ENCODE measurements at regions not wholly inside any gene's neighbourhood (a gene's known extent, or its start where the extent isn't known, plus 50 kb on each side); places are given as distances from the start of the nearest gene placed in this dataset.

GRCh38 chr10:107264742-107265141, 100.2 kb upstream of the SORCS1 start:
- H3K27me3 ChIP-seq (ENCODE audit: insufficient read depth, low read length) = no peaks in the 10 kb centered on the region
- no peaks in the 10 kb centered on the region for H4K20me1 ChIP-seq (ENCODE audit: insufficient read depth, low read length)
- H3K4me1 ChIP-seq (ENCODE audit: insufficient read depth, low read length, severe bottlenecking) = no peaks in the 10 kb centered on the region
- no peaks in the 10 kb centered on the region for H3K79me2 ChIP-seq (ENCODE audit: insufficient read depth, low read length)
- no peak overlapping the region for H3K27ac ChIP-seq (ENCODE audit: low read depth, low read length, poor library complexity, severe bottlenecking)
- H2AFZ ChIP-seq (ENCODE audit: low read length) = no peak overlapping the region
- no peaks in the 10 kb centered on the region for H3K9me3 ChIP-seq (ENCODE audit: low read length)
- no peak overlapping the region for H3K4me2 ChIP-seq (ENCODE audit: low read length)
- H3K36me3 ChIP-seq (ENCODE audit: insufficient read depth, low read length) = no peaks in the 10 kb centered on the region
- no peak overlapping the region for H3K9ac ChIP-seq (ENCODE audit: low read length)
- H3K4me3 ChIP-seq (ENCODE audit: low read depth, low read length, poor library complexity, severe bottlenecking) = no peak overlapping the region
- H3K9me2 ChIP-seq (ENCODE audit: low read depth, low read length) = no peaks in the 10 kb centered on the region
- no peaks in the 10 kb centered on the region for H3F3A ChIP-seq (ENCODE audit: insufficient read depth, low read length)
- no peak for TF ChIP-seq EZH2 (IDR thresholded peaks at IDR 0.05; ENCODE audit: borderline replicate concordance, low read length)
- TF ChIP-seq CTCF (IDR thresholded peaks at IDR 0.05; ENCODE audit: low read length) = peak; percentile 19; the same call in 1 of the 2 replicates

- Histone ChIP-seq H3F3A (ENCODE audit: insufficient read depth, low read length) (no peaks in the 10 kb centered on the region), H3K9me3 (ENCODE audit: low read length) (no peaks in the 10 kb centered on the region), H2AFZ (ENCODE audit: low read length) (no peak overlapping the region), H4K20me1 (ENCODE audit: insufficient read depth, low read length) (no peaks in the 10 kb centered on the region), H3K27ac (ENCODE audit: low read depth, low read length, poor library complexity, severe bottlenecking) (no peak overlapping the region), H3K27me3 (ENCODE audit: insufficient read depth, low read length) (no peaks in the 10 kb centered on the region), H3K36me3 (ENCODE audit: insufficient read depth, low read length) (no peaks in the 10 kb centered on the region), H3K4me2 (ENCODE audit: low read length) (no peak overlapping the region), H3K4me3 (ENCODE audit: low read depth, low read length, poor library complexity, severe bottlenecking) (no peak overlapping the region), H3K9me2 (ENCODE audit: low read depth, low read length) (no peaks in the 10 kb centered on the region), H3K9ac (ENCODE audit: low read length) (no peak overlapping the region), H3K79me2 (ENCODE audit: insufficient read depth, low read length) (no peaks in the 10 kb centered on the region), H3K4me1 (ENCODE audit: insufficient read depth, low read length, severe bottlenecking) (no peaks in the 10 kb centered on the region)
- TF ChIP-seq CTCF (IDR thresholded peaks at IDR 0.05; ENCODE audit: low read length) = no peak
- no peak for TF ChIP-seq EZH2 (IDR thresholded peaks at IDR 0.05; ENCODE audit: borderline replicate concordance, low read length)
These were observed 79.6 kb upstream of the SORCS1 start for GRCh38 chr10:107244122-107244521.

- H3K79me2 ChIP-seq (ENCODE audit: insufficient read depth, low read length) = no peaks in the 10 kb centered on the region
- H3K9me3 ChIP-seq (ENCODE audit: low read length) = no peaks in the 10 kb centered on the region
- no peaks in the 10 kb centered on the region for H3F3A ChIP-seq (ENCODE audit: insufficient read depth, low read length)
- H3K4me1 ChIP-seq (ENCODE audit: insufficient read depth, low read length, severe bottlenecking) = no peaks in the 10 kb centered on the region
- H3K27me3 ChIP-seq (ENCODE audit: insufficient read depth, low read length) = no peaks in the 10 kb centered on the region
- H2AFZ ChIP-seq (ENCODE audit: low read length) = no peak overlapping the region
- no peak overlapping the region for H3K4me2 ChIP-seq (ENCODE audit: low read length)
- no peak for TF ChIP-seq CTCF (IDR thresholded peaks at IDR 0.05; ENCODE audit: low read length)
- TF ChIP-seq EZH2 (IDR thresholded peaks at IDR 0.05; ENCODE audit: borderline replicate concordance, low read length) = no peak
- H3K27ac ChIP-seq (ENCODE audit: low read depth, low read length, poor library complexity, severe bottlenecking) = no peak overlapping the region
- no peaks in the 10 kb centered on the region for H4K20me1 ChIP-seq (ENCODE audit: insufficient read depth, low read length)
- H3K36me3 ChIP-seq (ENCODE audit: insufficient read depth, low read length) = no peaks in the 10 kb centered on the region
- H3K9ac ChIP-seq (ENCODE audit: low read length) = no peak overlapping the region
- H3K4me3 ChIP-seq (ENCODE audit: low read depth, low read length, poor library complexity, severe bottlenecking) = no peak overlapping the region
- no peaks in the 10 kb centered on the region for H3K9me2 ChIP-seq (ENCODE audit: low read depth, low read length)
These were observed 73.8 kb upstream of the SORCS1 start for GRCh38 chr10:107238275-107238674.

Data from OCI-LY1 (cell line).